AG09319 (cell line): ENCODE measurements at regions not wholly inside any gene's neighbourhood (a gene's known extent, or its start where the extent isn't known, plus 50 kb on each side); places are given as distances from the start of the nearest gene placed in this dataset.
"Not testable (repeated sequence)": the region's sequence is repeated elsewhere in the genome, so short reads cannot be mapped to it uniquely, and the experiment has no call there.

ENCODE experiments used
- DNase-seq: peaks from one replicate; pipeline ENCODE4 v3.0.0-alpha.2; 2010; ENCODE audit warnings: low read depth; ENCODE audit errors: extremely low read depth
- TF ChIP-seq, protein P1 (sequence below): IDR thresholded peaks from 2 replicates; pipeline ENCODE4 v1.5.1; 2011; ENCODE audit warnings: low read depth, mild to moderate bottlenecking, inconsistent platforms, low read length, moderate library complexity

- no peak for DNase-seq
- TF ChIP-seq, protein P1, sequence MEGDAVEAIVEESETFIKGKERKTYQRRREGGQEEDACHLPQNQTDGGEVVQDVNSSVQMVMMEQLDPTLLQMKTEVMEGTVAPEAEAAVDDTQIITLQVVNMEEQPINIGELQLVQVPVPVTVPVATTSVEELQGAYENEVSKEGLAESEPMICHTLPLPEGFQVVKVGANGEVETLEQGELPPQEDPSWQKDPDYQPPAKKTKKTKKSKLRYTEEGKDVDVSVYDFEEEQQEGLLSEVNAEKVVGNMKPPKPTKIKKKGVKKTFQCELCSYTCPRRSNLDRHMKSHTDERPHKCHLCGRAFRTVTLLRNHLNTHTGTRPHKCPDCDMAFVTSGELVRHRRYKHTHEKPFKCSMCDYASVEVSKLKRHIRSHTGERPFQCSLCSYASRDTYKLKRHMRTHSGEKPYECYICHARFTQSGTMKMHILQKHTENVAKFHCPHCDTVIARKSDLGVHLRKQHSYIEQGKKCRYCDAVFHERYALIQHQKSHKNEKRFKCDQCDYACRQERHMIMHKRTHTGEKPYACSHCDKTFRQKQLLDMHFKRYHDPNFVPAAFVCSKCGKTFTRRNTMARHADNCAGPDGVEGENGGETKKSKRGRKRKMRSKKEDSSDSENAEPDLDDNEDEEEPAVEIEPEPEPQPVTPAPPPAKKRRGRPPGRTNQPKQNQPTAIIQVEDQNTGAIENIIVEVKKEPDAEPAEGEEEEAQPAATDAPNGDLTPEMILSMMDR: no peak
Observed at GRCh38 chr4:38469410-38469809, 194.6 kb upstream of the KLF3 start.

- TF ChIP-seq, protein P1: no peak
- DNase-seq: no peak
Observed at GRCh38 chr4:38470735-38471262, 193.2 kb upstream of the KLF3 start.

DNA sequence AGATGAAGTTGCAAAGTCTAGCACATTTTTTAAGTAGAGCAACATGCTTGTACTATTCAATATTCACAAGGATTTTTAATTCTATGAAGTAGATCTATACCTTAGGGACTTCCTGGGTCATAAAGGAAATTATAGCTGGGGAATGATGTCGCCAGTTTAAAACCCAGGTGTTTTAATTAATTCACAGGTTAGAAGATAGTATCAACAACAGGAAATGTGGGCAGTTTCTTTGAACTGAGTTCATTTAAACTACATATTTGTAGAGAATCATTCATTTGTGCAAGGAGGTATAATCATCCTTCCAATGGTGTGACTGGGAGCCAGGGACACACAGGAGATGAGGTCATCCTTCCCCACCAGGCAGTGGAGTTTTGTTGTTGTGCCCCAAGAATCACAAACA lies 181.3 kb upstream of the KLF3 start:
- TF ChIP-seq, protein P1: no peak

GRCh38 chr4:38483628-38484027 lies 180.4 kb upstream of the KLF3 start:
- DNase-seq: not testable (repeated sequence)

More for the DNA sequence above, 181.3 kb upstream of the KLF3 start:
- DNase-seq: no peak

DNA sequence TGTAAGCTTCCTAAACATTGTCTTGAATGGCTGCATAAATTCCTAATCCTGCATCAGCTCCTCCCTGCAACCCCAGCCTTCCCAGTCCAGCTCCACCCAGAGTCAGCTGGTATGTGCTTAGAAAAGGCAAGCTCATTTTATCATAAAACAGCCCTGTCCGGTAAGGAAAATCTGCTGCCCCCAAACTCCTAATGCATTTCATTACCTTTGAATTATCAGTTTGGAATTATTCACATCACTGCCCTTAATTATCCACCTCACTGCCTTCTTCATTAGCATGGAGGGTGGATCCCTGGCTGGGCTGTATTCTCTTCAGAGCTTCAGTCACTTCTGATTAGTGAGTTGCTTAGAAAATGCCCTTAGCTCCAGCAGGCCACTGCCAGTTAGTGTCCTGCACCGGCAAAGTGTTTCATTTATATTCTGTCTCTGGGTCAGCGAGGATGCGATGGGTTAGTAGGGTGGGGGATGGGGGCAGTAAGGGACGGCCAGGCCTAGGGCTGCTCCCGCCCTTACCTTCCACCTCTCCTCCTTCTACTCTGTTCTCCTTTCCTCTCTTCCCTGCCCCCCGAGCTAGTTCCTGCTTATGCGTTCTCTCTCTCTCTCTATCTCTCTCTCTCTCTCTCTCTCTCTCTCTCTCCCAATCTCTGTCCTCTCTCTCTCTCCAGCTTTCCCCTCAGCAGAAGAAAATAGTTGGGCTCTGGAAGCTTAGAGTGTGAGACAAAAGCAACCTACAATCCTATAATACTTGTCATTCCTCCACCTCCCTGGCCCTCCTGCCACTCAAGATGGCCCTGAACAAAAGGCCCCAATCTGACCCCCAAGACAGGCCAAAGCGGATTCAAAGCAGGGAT lies 174.8 kb upstream of the KLF3 start:
- TF ChIP-seq, protein P1: no peak
- no peak for DNase-seq

- no peak for DNase-seq
- TF ChIP-seq, protein P1: no peak
Observed at GRCh38 chr4:38489924-38490639, 173.9 kb upstream of the KLF3 start.

DNA sequence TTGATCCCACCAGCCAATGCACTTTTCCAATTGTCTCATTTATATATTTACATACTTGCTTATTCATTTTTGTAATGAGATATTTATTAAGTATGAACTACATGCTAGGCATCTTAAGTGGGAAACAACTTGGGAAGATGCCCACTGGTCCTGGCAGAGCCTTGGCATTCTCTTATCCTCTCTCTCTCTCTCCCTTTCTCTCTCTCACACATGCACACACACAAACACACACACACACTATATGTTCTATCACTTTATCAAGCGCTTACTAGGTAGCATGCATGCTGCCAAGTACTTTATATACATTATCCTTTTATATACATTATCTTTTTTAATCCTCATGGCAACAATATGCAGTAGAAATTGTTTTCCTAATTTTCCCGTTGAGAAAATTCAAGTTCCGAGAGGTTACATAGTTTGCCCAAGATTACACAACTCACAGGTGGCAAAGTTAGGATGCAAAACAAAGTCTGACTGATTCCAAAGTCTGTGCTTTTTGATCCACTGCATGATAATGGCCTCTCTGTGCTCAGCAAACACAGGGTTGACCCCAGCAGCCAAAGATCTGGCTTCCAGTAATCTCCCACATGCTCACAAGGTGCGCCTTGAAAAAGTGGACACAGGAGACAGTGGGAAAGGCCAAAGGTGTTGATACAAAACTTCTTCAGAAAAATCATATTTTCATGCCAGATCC lies 173.1 kb upstream of the KLF3 start:
- TF ChIP-seq, protein P1: no peak
- no peak for DNase-seq
